H9 (cell line): ENCODE measurements at regions not wholly inside any gene's neighbourhood (a gene's known extent, or its start where the extent isn't known, plus 50 kb on each side); places are given as distances from the start of the nearest gene placed in this dataset.

Experiments
- DNase-seq: peaks from one replicate; pipeline ENCODE4 v3.0.0-alpha.2; 2017
- H2AFZ ChIP-seq: one replicate; pipeline ENCODE4 v1.6.1; 2013; ENCODE audit warnings: mild to moderate bottlenecking, low read length, control low read depth, moderate library complexity
- H2AK5ac ChIP-seq: 2 replicates; pipeline ENCODE4 v1.6.1; 2013; ENCODE audit warnings: low read length, control low read depth, mixed read lengths; ENCODE audit not compliant: insufficient read length
- H2BK120ac ChIP-seq: one replicate; pipeline ENCODE4 v1.6.1; 2013; ENCODE audit warnings: low read depth, mild to moderate bottlenecking, low read length, control low read depth, inconsistent platforms; ENCODE audit not compliant: poor library complexity, severe bottlenecking
- H2BK12ac ChIP-seq: 2 replicates; pipeline ENCODE4 v1.6.1; 2013; ENCODE audit warnings: low read length, control low read depth, mixed read lengths, low read depth; ENCODE audit not compliant: insufficient read length
- H2BK15ac ChIP-seq: 2 replicates; pipeline ENCODE4 v1.6.1; 2013; ENCODE audit warnings: low read depth, low read length, control low read depth
- H2BK20ac ChIP-seq: one replicate; pipeline ENCODE4 v1.6.1; 2013; ENCODE audit warnings: low read depth, mild to moderate bottlenecking, low read length, control low read depth, inconsistent platforms; ENCODE audit not compliant: poor library complexity, severe bottlenecking
- H2BK5ac ChIP-seq: 2 replicates; pipeline ENCODE4 v1.6.1; 2013; ENCODE audit warnings: low read length, control low read depth, mixed read lengths; ENCODE audit not compliant: insufficient read length
- H3K14ac ChIP-seq: 2 replicates; pipeline ENCODE4 v1.6.1; 2013; ENCODE audit warnings: low read length, control low read depth; ENCODE audit not compliant: insufficient read depth
- H3K18ac ChIP-seq: 2 replicates; pipeline ENCODE4 v1.6.1; 2013; ENCODE audit warnings: low read depth, mild to moderate bottlenecking, mixed read lengths, low read length, control low read depth; ENCODE audit not compliant: insufficient read length
- H3K23ac ChIP-seq: 2 replicates; pipeline ENCODE4 v1.6.1; 2013; ENCODE audit warnings: low read length, control low read depth, mixed read lengths, low read depth; ENCODE audit not compliant: insufficient read length
- H3K23me2 ChIP-seq: 2 replicates; pipeline ENCODE4 v1.6.1; 2013; ENCODE audit warnings: low read depth, mild to moderate bottlenecking, mixed read lengths, low read length, control low read depth; ENCODE audit not compliant: insufficient read length, poor library complexity, severe bottlenecking
- H3K27ac ChIP-seq: 2 replicates; pipeline ENCODE4 v1.5.1; 2013; ENCODE audit warnings: low read length, control low read depth, mixed read lengths, low read depth; ENCODE audit not compliant: insufficient read length
- H3K27me3 ChIP-seq: 2 replicates; pipeline ENCODE4 v1.6.1; 2013; ENCODE audit warnings: low read length, control low read depth, inconsistent platforms; ENCODE audit not compliant: insufficient read depth
- H3K4ac ChIP-seq: 2 replicates; pipeline ENCODE4 v1.6.1; 2013; ENCODE audit warnings: low read depth, mild to moderate bottlenecking, control low read depth, inconsistent platforms, low read length, moderate library complexity
- H3K4me1 ChIP-seq: 2 replicates; pipeline ENCODE4 v1.6.1; 2013; ENCODE audit warnings: low read length, control low read depth, inconsistent platforms; ENCODE audit not compliant: insufficient read depth
- H3K4me2 ChIP-seq: 2 replicates; pipeline ENCODE4 v1.6.1; 2013; ENCODE audit warnings: low read length, control low read depth, mixed read lengths; ENCODE audit not compliant: insufficient read length, insufficient read depth
- H3K56ac ChIP-seq: 2 replicates; pipeline ENCODE4 v1.6.1; 2013; ENCODE audit warnings: low read depth, mild to moderate bottlenecking, mixed read lengths, low read length, control low read depth; ENCODE audit not compliant: insufficient read length
- H3K79me1 ChIP-seq: 2 replicates; pipeline ENCODE4 v1.6.1; 2013; ENCODE audit warnings: low read depth, mild to moderate bottlenecking, moderate library complexity, low read length, control low read depth, inconsistent platforms; ENCODE audit not compliant: insufficient read depth, poor library complexity, severe bottlenecking
- H3K79me2 ChIP-seq: 2 replicates; pipeline ENCODE4 v1.6.1; 2013; ENCODE audit warnings: low read length, control low read depth, inconsistent platforms; ENCODE audit not compliant: insufficient read depth
- H3K9ac ChIP-seq: 2 replicates; pipeline ENCODE4 v1.6.1; 2013; ENCODE audit warnings: low read length, control low read depth, mixed read lengths; ENCODE audit not compliant: insufficient read length; ENCODE audit errors: extremely low read depth
- H3K9me3 ChIP-seq: one replicate; pipeline ENCODE4 v1.6.1; 2013; ENCODE audit warnings: low read depth, low read length, inconsistent platforms; ENCODE audit not compliant: control insufficient read depth
- H3T11ph ChIP-seq: one replicate; pipeline ENCODE4 v1.6.1; 2013; ENCODE audit warnings: mild to moderate bottlenecking, low read length, control low read depth, inconsistent platforms
- H4K20me1 ChIP-seq: one replicate; pipeline ENCODE4 v1.6.1; 2013; ENCODE audit not compliant: control insufficient read depth, insufficient read length, insufficient read depth
- H4K5ac ChIP-seq: 2 replicates; pipeline ENCODE4 v1.6.1; 2013; ENCODE audit warnings: low read depth, mild to moderate bottlenecking, mixed read lengths, low read length, control low read depth; ENCODE audit not compliant: insufficient read length
- H4K8ac ChIP-seq: replicated peaks from 2 replicates; pipeline ENCODE4 v1.6.1; 2013; ENCODE audit warnings: low read length, control low read depth, mixed read lengths, low read depth; ENCODE audit not compliant: insufficient read length
- H4K91ac ChIP-seq: 2 replicates; pipeline ENCODE4 v1.6.1; 2013; ENCODE audit warnings: low read depth, mild to moderate bottlenecking, moderate library complexity, mixed read lengths, low read length, control low read depth; ENCODE audit not compliant: insufficient read length
- H3K27ac Mint-ChIP-seq, 3 experiments: 2 replicates in 2 of 3; 3 replicates in 1 of 3; pipeline ENCODE4 v1.8.0; 2020 to 2021; ENCODE audit warnings: mixed read lengths in 3 of 3, mild to moderate bottlenecking in 1 of 3, moderate library complexity in 1 of 3
- H3K27me3 Mint-ChIP-seq: 2 replicates; pipeline ENCODE4 v1.8.0; 2021; ENCODE audit warnings: low read depth, mild to moderate bottlenecking, moderate library complexity, mixed read lengths
- H3K36me3 Mint-ChIP-seq, 3 experiments: 2 replicates in 2 of 3; 3 replicates in 1 of 3; pipeline ENCODE4 v1.8.0; 2020 to 2021; ENCODE audit warnings: low read depth in 3 of 3, mixed read lengths in 3 of 3; ENCODE audit not compliant: insufficient read depth in 1 of 3
- H3K4me1 Mint-ChIP-seq, 2 experiments: 2 replicates each; pipeline ENCODE4 v1.8.0; 2020; ENCODE audit warnings: mixed read lengths in 2 of 2
- H3K4me3 Mint-ChIP-seq, 2 experiments: 2 replicates in 1 of 2; 3 replicates in 1 of 2; pipeline ENCODE4 v1.8.0; 2020 to 2021; ENCODE audit warnings: mild to moderate bottlenecking in 2 of 2, mixed read lengths in 2 of 2, moderate library complexity in 1 of 2
- H3K9me3 Mint-ChIP-seq, 2 experiments: 2 replicates in 1 of 2; 3 replicates in 1 of 2; pipeline ENCODE4 v1.8.0; 2020; ENCODE audit warnings: mild to moderate bottlenecking in 2 of 2, mixed read lengths in 2 of 2, moderate library complexity in 1 of 2
- WGBS: extraction: QIAGEN DNeasy Blood & Tissue Kit; methylation state at CpG from one replicate; pipeline ENCODE4 v1.1.7; 2013; ENCODE audit warnings: missing lambda C conversion rate, low lambda C conversion rate, mixed read lengths; ENCODE audit not compliant: insufficient read length; ENCODE audit errors: extremely low coverage; 5-methylcytosine and 5-hydroxymethylcytosine counted together
- TF ChIP-seq, protein P1 (sequence below): fragments of 200-600 bp; sonication (generic); conservative IDR thresholded peaks from 3 replicates; pipeline ENCODE4 v1.8.0; 2021; ENCODE audit warnings: antibody characterized with exemption, mild to moderate bottlenecking

DNA sequence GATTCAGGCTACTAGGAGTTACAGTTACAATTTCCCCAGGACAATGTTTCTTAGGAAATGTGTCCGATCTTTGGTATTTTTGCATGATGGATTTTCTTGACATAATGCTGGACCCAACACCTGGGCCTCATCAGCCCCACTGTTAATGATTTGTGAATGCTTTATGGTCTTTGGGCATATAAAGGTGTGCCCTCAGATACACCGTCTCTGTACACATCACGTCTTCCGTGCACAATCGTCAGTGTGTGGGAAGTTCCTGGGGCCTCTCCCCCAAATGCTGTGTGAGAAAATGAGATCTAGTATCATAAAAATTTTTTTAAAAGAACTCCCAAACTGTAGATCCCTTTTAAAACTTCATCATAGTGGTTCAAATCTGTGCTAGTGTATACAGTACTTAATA lies 373.2 kb upstream of the ID4 start:
- Histone ChIP-seq H3K9ac (no peak overlapping the region), H3T11ph (no peak overlapping the region), H2AK5ac (no peak overlapping the region), H3K4ac (no peak overlapping the region), H2BK20ac (no peak overlapping the region), H2BK15ac (no peak overlapping the region), H3K56ac (no peak overlapping the region), H3K23ac (no peak overlapping the region), H2BK5ac (no peak overlapping the region), H3K9me3 (no peaks in the 10 kb centered on the region), H3K4me1 (no peaks in the 10 kb centered on the region), H3K18ac (no peak overlapping the region), H3K4me2 (no peak overlapping the region), H3K27ac (no peak overlapping the region), H2BK12ac (no peak overlapping the region), H4K5ac (no peak overlapping the region), H2AFZ (no peak overlapping the region), H2BK120ac (no peak overlapping the region), H3K23me2 (no peaks in the 10 kb centered on the region), H3K27me3 (no peaks in the 10 kb centered on the region), H3K79me2 (no peaks in the 10 kb centered on the region), H3K79me1 (no peaks in the 10 kb centered on the region), H4K8ac (no peak overlapping the region), H4K20me1 (no peaks in the 10 kb centered on the region), H3K14ac (no peak overlapping the region), H4K91ac (no peak overlapping the region)
- Mint-ChIP-seq H3K27ac (no peak overlapping the region), H3K36me3 (no peaks in the 10 kb centered on the region), H3K9me3 (no peaks in the 10 kb centered on the region), H3K4me1 (peaks cover 0 to 4% of the 10 kb centered on the region in 2 experiments; a peak in 1 of 4 replicates), H3K4me3 (no peak overlapping the region), H3K27me3 (no peaks in the 10 kb centered on the region; the same call in 1 of the 2 replicates)
- no CpG with 5 or more reads among the region's 5 CpGs for WGBS
- no peak for DNase-seq
- TF ChIP-seq, protein P1, sequence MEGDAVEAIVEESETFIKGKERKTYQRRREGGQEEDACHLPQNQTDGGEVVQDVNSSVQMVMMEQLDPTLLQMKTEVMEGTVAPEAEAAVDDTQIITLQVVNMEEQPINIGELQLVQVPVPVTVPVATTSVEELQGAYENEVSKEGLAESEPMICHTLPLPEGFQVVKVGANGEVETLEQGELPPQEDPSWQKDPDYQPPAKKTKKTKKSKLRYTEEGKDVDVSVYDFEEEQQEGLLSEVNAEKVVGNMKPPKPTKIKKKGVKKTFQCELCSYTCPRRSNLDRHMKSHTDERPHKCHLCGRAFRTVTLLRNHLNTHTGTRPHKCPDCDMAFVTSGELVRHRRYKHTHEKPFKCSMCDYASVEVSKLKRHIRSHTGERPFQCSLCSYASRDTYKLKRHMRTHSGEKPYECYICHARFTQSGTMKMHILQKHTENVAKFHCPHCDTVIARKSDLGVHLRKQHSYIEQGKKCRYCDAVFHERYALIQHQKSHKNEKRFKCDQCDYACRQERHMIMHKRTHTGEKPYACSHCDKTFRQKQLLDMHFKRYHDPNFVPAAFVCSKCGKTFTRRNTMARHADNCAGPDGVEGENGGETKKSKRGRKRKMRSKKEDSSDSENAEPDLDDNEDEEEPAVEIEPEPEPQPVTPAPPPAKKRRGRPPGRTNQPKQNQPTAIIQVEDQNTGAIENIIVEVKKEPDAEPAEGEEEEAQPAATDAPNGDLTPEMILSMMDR: no peak
